ENCODE measurements at regions not wholly inside any gene's neighbourhood (a gene's known extent, or its start where the extent isn't known, plus 50 kb on each side); places are given as distances from the start of the nearest gene placed in this dataset.
"Not testable (repeated sequence)": the region's sequence is repeated elsewhere in the genome, so short reads cannot be mapped to it uniquely, and the experiment has no call there.

DNA sequence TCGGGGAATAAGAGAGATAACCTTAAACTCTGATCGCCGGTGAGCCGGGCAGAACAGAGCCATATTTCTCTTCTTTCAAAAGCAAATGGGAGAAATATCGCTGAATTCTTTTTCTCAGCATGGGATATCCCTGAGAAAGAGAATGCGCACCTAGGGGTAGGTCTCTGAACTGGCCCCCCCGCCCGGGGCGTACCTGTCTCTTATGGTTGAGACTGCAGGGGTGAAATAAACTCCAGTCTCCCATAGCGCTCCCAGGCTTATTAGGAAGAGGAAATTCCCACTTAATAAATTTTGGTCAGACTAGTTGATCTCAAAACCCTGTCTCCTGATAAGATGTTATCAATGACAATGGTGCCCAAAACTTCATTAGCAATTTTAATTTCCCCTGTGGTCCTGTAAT is 58.8 kb upstream of the ADAMTS5 start:
- not testable (repeated sequence) for H3K4me1 Mint-ChIP-seq; H3K27me3 Mint-ChIP-seq; H3K36me3 Mint-ChIP-seq; H3K27ac Mint-ChIP-seq; H3K9me3 Mint-ChIP-seq; DNase-seq; ATAC-seq (replicated peaks); H3K4me3 Mint-ChIP-seq

DNA sequence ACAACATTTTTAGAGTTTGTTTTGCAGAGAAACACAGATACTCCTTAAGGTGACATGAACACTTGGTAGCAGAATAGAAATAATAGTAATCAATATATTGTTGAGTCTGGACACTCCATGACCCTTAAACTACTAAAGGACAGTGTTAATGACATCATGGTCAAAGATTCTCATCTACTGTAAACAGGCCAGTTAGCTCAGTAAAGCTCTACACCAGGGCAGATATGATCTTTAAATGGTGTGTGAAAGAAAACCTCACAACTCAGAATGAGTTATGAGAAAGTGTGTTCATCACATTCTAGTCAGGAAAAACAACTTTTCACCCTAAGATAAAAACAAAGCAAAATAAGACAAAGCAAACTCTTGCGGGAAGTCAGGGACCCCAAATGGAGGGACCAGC is 58.1 kb upstream of the ADAMTS5 start:
- no peaks in the 10 kb centered on the region for H3K9me3 Mint-ChIP-seq
- no peak overlapping the region for H3K27ac Mint-ChIP-seq
- no peaks in the 10 kb centered on the region for H3K27me3 Mint-ChIP-seq
- no peaks in the 10 kb centered on the region for H3K4me1 Mint-ChIP-seq
- H3K36me3 Mint-ChIP-seq = no peaks in the 10 kb centered on the region
- DNase-seq (no peak), ATAC-seq (replicated peaks) (no peak)
- no peak overlapping the region for H3K4me3 Mint-ChIP-seq

DNA sequence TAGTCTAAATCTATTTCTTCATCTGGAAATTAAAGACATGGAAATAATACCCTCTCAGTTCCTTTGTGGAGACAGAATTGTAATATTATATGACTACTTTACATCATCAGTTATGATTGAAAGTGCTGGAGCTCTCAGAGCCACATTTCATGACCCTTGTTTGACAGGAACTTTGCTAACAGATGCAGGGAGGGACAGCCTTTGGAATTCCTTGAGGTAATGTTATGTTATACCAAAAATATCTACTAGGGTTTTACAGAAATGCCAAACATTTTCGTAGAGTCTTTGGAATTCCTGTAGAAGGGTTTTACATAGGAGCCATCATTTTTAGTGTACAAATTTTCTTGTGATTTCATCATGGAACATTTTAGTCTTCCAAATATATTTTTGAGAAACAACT is 57.4 kb upstream of the ADAMTS5 start:
- H3K36me3 Mint-ChIP-seq = no peaks in the 10 kb centered on the region
- H3K9me3 Mint-ChIP-seq = no peaks in the 10 kb centered on the region
- no peaks in the 10 kb centered on the region for H3K4me1 Mint-ChIP-seq
- no peak overlapping the region for H3K27ac Mint-ChIP-seq
- DNase-seq (no peak), ATAC-seq (replicated peaks) (no peak)
- H3K4me3 Mint-ChIP-seq = no peak overlapping the region
- H3K27me3 Mint-ChIP-seq = no peaks in the 10 kb centered on the region

DNA sequence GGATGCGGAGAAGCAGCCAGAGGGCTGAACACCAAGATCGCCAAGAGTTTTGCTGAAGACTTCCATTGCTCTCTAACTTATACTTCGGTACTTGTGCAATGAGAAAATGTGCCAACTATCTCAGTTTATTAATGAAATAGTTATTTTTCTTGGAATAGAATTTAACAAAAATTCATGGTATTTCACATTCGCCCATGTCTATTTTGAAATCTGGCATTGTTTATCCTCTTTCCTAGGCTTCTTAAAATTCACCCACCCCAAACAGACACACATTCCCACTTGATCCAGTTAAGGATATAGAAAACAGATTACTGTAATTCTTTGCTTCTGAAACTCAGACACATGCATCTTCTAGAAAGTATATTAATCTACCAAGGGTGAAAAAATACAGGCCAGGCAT is 56.3 kb upstream of the ADAMTS5 start:
- H3K4me1 Mint-ChIP-seq = no peaks in the 10 kb centered on the region
- peaks cover 1 to 2% of the 10 kb centered on the region in 2 donors for H3K9me3 Mint-ChIP-seq
- no peak overlapping the region for H3K4me3 Mint-ChIP-seq
- no peaks in the 10 kb centered on the region for H3K27me3 Mint-ChIP-seq
- no peak for ATAC-seq (replicated peaks)
- DNase-seq = no peak
- no peaks in the 10 kb centered on the region for H3K36me3 Mint-ChIP-seq
- no peak overlapping the region for H3K27ac Mint-ChIP-seq

DNA sequence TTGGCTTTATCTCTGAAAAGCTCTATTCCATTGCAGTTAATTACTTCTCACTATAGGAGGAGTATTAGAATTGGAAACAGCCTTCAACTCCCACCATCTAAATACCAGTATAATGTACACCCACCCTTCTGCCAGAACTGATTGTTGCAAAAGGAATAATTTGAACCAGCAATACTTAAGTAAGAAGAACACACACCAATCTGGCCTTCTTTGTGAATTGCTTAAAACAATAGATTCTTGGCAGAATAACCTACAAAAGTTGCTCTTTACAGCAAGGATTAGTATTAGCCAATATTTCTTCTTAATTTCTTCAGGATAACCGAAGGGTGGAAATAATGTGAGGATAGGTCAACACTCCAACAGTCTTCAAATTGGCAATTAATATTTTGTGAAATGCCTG is 54.9 kb upstream of the ADAMTS5 start:
- H3K27ac Mint-ChIP-seq = no peak overlapping the region
- no peaks in the 10 kb centered on the region for H3K27me3 Mint-ChIP-seq
- no peak overlapping the region for H3K4me3 Mint-ChIP-seq
- no peak for ATAC-seq (replicated peaks)
- H3K4me1 Mint-ChIP-seq = no peaks in the 10 kb centered on the region
- H3K36me3 Mint-ChIP-seq = no peaks in the 10 kb centered on the region
- DNase-seq = no peak
- H3K9me3 Mint-ChIP-seq = peaks cover 3 to 6% of the 10 kb centered on the region in 2 donors

DNA sequence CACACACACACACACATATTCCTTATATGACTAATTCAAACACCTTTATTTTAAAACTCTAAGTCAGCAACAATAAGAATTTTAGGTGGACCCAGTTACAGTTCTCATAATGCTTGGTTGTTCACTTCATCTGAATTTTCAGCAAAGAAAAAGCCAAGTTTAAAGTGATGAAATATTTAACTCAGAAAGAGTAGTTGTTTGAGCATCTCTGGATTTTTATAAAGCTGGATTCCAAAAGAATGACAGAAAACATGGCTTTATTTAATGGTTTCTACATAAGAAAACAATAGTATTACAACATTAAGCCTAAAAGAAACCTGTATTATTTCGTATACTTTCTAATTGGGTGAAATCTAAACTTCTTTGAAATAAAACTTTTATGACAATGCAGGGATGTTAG is 54.2 kb upstream of the ADAMTS5 start:
- Mint-ChIP-seq H3K4me1 (no peaks in the 10 kb centered on the region), H3K27me3 (no peaks in the 10 kb centered on the region), H3K4me3 (no peak overlapping the region), H3K9me3 (peaks cover 3 to 6% of the 10 kb centered on the region in 2 donors), H3K36me3 (no peaks in the 10 kb centered on the region), H3K27ac (no peak overlapping the region)
- ATAC-seq (replicated peaks) (no peak), DNase-seq (no peak)

DNA sequence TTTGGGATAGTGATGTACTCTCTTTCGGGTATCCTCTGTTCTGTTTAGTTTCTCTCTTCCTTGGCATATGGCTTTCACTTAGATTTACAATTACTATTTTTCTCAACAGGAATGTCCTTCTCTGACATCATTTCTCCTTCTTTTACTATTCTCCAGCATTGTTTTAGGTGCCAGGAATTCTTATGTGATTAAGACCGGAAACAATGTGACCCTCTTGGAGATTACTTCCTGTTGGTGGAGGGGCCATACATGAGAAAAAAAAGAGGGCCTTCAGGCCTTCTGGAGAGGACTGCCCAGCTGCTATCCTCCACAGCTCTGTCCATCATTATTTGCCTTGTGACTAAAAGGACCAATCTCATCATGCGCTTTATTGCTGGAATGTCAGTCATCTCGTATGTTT is 50.4 kb upstream of the ADAMTS5 start:
- no peak overlapping the region for H3K4me3 Mint-ChIP-seq
- no peaks in the 10 kb centered on the region for H3K36me3 Mint-ChIP-seq
- no peaks in the 10 kb centered on the region for H3K4me1 Mint-ChIP-seq
- DNase-seq (no peak), ATAC-seq (replicated peaks) (no peak)
- H3K27ac Mint-ChIP-seq = no peak overlapping the region
- no peaks in the 10 kb centered on the region for H3K27me3 Mint-ChIP-seq
- H3K9me3 Mint-ChIP-seq = peaks cover 3 to 6% of the 10 kb centered on the region in 2 donors

Measured in stimulated activated naive B cell treated with anti-CD40 and anti-IgM and Interleukin-4, amounts not matched to agents 10 μg/mL and 1 μg/mL and 100 μg/mL, for 72 hours (primary cell).